GM21360 (cell line): ENCODE measurements at regions not wholly inside any gene's neighbourhood (a gene's known extent, or its start where the extent isn't known, plus 50 kb on each side); places are given as distances from the start of the nearest gene placed in this dataset.

Source experiments
- ATAC-seq: cut with Tn5 transposase; IDR thresholded peaks from one replicate; pipeline ENCODE4 v1.9.1; 2021; ENCODE audit warnings: mild to moderate bottlenecking, moderate library complexity; ENCODE audit not compliant: unreplicated experiment

DNA sequence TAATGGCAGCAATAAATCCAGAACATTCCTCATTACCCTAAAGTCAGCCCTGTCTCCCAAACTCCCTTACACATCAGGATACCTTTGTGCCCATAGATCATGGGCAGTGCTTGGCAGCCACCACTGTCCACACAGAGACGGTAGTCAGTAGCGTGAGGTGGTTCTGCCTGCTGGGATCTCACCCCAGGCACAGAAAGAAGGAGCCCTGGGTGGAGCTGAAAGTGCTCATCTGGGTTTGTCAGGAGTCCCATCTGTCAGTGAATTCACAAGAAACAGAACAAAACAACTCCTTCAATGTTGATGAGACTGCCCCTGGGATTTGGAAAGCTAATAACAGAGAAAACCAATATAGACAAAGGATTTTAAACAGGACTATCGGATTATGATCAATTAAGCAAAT lies 90.2 kb upstream of the PRSS58 start:
- ATAC-seq = no peak

DNA sequence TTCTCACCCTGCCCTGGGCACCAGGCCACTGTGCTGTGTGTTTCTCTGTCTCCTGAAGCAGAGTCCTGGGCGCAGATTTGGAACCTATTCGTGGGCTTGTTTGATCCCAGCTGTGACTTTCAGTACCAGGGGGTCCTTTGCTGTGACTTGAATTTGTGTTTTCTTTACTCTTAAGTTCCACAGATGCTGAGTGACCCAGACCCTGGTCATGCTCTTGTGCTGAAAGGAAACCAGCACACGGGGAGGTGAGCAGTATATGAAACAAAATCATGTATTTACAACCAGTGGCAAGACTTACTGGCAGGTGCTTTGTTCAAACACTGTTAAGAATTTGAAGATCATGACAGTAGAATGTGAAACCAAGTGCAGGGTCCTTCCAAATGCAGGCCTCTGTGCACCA lies 89.2 kb upstream of the PRSS58 start:
- ATAC-seq = no peak

DNA sequence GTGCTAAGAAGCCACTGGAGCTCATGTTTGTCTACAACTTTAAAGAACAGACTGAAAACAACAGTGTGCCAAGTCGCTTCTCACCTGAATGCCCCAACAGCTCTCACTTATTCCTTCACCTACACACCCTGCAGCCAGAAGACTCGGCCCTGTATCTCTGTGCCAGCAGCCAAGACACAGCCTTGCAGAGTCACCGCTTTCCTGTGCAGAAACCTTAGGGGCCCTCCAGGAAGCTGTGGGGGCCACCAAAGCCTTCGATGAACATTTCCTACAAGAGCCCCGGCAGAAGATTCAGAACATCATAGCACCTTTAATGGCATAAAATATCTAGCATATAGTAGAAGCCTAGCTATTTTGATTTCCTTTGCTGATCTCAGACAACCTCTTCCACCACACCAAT lies 88.0 kb upstream of the PRSS58 start:
- ATAC-seq = no peak

DNA sequence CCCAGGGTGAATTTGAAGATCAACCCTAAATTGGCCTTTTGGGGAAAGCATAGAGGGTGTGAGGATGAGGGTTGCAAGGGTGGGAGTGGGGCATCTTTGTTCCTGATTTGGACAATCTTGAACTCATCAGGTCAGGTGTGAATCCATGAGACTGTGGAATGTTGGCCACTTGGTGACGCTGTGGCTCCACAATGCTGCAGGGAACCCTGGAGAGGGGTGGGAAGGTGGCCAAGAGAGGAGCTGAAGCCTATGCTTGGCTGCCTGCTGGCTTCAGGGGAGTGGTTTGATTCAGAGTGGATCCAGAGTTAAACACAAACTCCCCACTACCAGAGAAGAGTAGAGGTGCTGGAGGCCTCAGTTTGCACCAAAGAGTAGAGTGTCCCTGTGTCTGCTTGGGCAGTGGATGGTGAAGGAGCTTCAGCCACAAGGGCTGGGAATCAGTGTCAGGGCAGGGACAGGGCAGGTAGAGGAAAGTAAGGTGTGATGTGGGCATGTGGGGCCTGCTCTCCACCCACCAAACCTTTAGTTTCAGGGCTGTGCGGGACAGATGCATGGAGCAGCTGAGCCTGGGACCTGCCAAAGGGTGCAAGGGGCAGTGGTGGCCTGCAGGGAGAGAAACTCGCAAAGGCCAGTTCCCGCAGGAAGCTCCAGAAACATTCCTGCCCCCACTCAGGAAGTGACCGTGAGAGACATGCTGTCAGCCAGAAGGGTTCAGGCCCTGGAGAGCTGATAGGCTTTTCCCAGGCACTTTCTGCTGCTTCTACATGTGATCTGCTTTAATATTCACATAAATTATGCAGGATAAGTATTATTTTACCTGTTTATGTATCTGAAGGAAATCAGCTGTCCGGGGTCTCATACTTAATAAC lies 81.0 kb upstream of the PRSS58 start:
- no peak for ATAC-seq

DNA sequence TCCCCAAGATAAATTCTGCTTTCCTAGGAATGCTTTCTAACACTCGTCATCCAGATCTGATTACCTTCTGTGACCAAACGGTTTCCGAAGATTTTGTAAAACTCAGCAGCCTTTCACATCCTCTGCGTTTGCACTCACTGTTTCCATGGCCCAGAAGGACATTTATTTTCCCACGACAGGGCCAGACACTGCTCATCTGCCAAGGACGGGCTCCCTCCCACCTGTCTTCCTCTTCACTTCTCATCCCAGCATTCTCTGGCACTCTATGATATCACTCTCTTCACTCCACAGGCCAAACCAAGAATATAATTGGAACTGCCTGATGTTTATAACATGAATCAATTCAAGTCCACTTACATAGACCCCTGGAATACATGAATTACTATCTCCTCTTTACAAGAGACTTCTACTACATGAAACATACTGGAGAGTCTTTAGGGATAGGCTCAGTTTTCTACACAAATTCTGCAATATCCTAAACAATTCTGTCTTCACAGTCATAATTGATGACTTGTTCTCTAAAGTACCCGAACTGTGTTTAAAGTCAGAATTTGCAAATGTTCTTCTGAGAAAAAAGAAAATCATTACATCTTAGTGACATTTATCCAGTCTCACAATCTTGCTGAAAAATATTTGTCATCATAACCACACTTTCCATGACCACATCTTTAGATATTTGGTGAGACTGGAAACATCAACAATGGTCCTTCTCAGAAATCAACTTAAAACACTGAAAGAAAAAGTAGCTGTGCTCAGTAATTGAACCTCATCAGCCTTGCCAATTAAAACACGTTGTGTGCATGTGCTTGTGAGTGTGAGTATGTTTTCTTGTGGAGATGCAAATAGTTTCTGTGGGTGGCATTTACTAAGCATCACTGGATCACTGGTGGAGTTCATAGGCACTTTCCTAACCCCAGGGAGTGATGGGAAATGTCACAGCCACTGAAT lies 79.5 kb upstream of the PRSS58 start:
- no peak for ATAC-seq

DNA sequence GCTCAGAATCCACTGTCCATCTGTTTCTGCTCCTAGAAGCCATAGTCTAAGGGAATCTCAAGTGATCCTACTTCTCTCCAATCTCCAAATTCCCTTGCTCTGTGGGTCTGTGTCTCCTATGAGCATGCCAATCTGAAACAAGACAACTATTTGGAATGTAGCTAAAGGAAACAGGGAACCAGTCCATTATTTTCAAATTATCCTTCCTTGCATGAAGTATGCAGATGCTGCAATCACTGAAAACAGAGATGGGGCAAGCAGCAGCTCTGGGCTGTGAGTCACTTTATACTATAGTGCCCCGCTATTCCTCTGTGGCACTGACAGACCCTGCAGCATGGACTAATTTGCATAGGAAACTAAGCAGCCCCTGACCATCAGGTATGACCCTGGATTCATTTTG lies 76.9 kb upstream of the PRSS58 start:
- no peak for ATAC-seq

DNA sequence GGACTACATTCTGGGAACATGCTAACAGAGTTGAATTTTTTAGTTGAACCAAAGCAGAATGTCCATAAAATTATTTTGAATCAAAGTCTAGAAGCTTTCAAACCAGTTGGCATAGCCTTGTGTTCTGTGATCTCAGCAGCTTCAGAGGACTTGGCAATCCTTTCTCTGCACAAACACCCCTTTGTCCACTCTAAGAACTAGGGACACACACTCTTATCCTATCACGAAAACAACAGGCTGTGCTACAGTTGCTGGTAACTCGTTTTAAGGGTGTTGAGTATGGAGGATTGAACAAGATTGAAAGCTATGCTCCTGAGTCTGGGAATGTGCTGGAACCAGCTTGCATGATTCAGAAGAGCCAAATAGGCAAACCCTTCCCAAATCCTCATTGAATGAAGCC lies 76.4 kb upstream of the PRSS58 start:
- no peak for ATAC-seq

DNA sequence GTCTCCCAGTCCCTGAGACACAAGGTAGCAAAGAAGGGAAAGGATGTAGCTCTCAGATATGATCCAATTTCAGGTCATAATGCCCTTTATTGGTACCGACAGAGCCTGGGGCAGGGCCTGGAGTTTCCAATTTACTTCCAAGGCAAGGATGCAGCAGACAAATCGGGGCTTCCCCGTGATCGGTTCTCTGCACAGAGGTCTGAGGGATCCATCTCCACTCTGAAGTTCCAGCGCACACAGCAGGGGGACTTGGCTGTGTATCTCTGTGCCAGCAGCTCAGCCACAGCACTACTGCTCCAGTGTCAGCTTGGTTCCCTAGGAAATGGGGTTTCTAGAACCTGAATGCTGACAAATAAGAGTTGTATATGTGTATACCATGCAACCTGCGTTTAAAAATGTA lies 74.6 kb upstream of the PRSS58 start:
- no peak for ATAC-seq

DNA sequence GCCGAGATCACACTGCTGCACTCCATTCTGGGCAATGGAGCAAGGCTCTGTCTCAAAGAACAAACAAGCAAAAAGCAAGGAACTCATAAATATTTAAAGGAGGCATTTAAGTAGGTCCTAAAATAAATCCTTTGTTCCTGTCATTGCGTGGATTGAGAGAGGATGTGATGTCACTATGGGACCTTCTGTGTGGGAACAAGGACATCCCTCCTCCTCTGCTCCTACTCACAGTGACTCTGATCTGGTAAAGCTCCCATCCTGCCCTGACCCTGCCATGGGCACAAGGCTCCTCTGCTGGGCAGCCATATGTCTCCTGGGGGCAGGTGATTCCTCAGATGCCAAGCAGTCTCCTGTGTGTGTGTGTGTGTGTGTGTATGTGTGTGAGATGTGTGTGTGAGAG lies 74.1 kb upstream of the PRSS58 start:
- no peak for ATAC-seq

DNA sequence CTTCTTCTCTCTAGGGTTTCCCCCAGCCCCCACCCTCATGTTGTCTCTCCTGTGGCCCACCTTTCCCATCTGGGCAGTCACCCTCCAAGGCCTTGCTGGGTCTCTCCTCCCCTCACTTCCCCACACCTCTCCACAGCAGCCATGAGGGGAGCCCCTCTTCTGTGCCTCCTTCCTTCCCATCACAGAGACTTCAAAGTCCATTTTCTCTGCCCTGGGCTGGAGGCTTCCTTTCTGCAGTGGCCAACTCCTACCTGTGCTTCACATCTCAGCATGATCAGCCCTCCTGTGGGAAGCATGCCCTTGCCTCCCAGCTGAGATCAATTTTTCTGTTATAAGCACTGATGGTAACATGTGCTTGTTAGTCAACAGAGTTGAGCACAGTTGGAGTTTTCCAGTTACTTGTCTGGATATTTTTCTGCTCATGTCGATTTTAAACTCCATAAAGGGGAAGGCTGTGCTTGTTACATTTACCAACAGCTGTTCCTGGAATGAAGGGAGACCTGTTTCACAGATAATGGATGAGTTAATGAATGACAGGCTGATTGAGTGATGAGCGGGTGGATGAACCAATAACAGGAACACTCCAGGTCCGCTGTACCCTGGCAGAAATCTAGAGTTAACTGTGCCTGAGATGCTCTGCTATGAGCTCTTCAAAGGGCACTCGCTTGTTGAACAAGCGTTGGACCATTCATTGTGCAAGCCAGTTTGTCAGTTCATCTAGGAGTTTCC lies 71.4 kb upstream of the PRSS58 start:
- ATAC-seq = no peak

DNA sequence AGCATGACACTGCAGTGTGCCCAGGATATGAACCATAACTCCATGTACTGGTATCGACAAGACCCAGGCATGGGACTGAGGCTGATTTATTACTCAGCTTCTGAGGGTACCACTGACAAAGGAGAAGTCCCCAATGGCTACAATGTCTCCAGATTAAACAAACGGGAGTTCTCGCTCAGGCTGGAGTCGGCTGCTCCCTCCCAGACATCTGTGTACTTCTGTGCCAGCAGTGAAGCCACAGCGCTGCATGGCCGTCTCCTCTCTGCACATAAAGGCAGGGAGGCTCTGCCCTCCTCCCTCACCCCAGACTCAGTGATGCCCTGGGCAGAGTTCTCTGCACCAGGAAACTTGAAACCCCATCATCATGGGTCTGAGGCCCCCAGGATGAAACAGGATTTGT lies 70.7 kb upstream of the PRSS58 start:
- ATAC-seq = no peak

DNA sequence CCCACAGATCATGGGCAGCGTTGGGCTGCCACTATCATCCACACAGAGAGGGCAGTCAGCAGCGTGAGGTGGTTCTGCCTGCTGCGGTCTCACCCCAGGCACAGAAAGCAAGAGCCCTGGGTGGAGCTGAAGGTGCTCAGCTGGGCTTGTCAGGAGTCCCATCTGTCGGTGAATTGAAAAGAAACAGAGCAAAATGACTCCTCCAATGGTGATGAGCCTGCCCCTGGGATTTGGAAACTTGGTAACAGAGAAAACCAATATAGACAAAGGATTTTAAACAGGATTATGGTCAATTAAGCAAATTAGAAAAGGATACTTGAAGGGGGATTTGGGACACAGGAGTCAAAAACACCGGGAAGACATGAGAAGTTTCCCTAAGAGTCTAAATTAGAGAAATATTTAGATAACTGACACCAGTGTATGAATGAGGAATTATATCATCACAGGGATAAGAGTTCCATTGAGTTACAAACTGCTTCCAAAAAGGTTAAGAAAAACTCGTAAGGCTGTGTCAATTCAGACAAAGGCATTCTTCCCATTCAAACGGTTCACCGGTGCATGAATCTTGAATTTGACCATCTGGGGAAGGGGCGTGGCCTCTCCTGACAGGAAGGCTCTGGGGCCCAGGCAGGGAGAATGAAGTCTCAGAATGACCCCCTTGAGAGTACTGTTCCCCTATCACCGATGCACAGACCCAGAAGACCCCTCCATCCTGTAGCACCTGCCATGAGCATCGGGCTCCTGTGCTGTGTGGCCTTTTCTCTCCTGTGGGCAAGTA lies 70.0 kb upstream of the PRSS58 start:
- no peak for ATAC-seq

DNA sequence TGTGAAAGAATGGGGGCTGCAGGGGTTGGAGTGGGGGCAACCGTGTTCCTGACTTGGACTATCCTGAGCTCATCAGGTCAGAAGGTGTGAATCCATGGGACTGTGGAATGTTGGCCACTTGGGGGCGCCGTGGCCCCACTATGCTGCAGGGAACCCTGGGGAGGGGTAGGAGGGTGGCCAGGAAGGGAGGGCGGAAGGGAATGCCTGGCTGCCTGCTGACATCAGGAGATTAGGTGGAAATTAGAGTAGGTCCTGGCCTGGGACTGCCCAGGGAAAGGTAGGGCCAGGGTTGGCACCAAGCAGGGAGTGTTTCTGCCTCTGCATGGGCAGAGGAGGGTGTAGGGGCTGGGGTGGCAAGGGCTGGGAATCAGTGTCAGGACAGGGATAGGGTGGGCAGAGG lies 65.8 kb upstream of the PRSS58 start:
- ATAC-seq = peak; percentile 55

DNA sequence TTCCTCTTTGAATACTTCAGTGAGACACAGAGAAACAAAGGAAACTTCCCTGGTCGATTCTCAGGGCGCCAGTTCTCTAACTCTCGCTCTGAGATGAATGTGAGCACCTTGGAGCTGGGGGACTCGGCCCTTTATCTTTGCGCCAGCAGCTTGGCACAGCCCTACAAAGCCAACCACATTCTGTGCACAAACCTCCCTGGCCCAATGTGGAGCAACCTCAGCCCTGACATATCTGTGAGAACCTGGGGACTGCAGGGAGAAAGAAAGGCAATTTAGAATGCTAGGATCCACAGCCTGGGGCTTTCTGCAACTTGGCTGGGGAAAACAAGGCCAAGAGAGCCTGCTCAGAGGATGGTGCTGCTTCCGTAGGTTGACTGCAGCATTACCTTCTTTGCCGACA lies 63.5 kb upstream of the PRSS58 start:
- ATAC-seq = no peak

DNA sequence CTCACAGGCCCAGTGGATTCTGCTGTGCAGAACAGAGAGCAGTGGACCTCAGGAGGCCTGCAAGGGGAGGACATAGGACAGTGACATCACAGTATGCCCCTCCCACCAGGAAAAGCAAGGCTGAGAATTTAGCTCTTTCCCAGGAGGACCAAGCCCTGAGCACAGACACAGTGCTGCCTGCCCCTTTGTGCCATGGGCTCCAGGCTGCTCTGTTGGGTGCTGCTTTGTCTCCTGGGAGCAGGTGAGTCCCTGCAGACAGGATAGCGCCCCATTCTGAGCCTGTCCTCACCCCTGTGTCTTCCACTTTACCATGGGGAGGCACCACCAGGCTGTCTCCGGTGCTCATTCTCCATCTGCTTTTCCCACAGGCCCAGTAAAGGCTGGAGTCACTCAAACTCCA lies 63.0 kb upstream of the PRSS58 start:
- no peak for ATAC-seq

DNA sequence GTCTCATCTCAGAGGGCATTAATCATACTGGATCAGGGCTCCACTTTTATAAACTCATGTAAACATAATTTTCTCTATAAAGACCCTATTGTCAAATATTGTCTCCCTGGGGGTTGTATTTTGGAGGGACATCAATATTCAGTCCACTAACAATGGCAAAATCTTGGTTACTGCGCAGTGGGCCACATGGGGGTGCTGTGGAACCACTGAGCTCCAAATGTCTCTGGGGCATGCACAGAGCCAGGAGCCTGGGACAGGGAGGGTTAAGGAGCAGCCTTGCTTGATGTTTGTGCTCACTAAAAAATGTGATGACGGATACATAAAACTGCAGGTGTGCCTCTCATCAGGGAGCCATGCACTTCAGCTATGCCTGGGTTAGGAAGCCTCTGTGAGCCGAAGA lies 62.1 kb upstream of the PRSS58 start:
- ATAC-seq = no peak

DNA sequence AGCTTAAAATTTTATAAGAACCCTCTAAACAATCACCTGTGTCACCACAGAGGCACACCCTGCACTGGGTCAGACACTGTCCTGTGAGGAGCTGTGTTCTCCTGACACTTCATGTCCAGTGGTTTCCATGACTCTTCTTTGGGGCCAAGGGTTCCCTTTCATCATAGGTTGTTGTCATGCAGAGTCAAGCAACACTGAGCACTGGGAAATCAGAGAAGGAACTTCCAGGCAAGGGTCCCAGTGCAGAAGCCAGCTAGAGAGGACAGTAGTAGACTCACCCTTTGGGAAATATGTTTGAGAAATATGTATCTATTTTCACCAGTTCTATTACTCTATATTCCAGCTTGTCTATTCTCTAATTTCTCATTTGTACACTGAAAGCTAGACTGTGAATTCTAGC lies 56.4 kb upstream of the PRSS58 start:
- ATAC-seq = no peak

DNA sequence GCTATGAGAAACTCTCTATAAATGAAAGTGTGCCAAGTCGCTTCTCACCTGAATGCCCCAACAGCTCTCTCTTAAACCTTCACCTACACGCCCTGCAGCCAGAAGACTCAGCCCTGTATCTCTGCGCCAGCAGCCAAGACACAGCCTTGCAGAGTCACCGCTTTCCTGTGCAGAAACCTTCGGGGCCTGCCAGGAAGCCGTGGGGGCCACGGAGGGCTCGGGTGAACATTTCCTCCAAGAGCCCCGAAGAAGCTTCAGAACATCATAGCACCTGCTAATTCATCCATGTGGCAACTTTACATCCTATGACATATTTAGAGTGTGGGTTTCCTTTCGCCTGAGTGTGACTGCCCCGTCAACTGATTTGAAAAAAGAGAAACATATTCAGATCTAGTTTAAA lies 55.7 kb upstream of the PRSS58 start:
- no peak for ATAC-seq

DNA sequence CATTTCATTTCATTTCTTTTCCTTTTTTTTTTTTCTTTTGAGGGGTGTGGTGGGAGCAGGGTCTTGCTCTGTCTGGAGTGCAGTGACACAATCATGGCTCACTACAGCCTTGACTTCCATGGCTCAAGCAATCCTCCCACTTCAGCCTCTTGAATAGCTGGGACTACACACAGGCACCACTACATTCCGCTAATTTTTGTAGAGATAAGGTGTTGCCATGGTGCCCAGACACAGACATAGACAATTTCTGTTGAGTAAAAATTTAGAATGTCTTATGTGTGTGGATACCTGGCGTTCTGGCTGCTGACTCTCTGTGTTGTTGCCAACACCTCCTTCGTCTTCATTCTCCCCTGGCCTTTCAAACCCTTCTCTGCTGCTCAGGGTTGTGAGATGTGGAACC lies 54.0 kb upstream of the PRSS58 start:
- no peak for ATAC-seq

DNA sequence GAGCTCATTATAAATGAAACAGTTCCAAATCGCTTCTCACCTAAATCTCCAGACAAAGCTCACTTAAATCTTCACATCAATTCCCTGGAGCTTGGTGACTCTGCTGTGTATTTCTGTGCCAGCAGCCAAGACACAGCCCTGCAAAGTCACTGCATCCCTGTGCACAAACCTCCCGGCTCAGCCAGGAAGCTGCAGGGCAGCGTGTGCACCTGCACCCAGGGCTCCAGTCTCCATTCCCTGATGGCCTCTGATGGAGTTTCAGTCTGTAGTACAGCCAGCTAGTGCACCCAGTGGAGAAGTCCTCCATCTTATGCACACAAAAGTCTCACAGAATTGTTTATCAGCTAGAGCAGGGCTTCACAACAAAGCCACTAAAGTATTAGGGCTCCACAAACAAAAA lies 51.1 kb upstream of the PRSS58 start:
- no peak for ATAC-seq

DNA sequence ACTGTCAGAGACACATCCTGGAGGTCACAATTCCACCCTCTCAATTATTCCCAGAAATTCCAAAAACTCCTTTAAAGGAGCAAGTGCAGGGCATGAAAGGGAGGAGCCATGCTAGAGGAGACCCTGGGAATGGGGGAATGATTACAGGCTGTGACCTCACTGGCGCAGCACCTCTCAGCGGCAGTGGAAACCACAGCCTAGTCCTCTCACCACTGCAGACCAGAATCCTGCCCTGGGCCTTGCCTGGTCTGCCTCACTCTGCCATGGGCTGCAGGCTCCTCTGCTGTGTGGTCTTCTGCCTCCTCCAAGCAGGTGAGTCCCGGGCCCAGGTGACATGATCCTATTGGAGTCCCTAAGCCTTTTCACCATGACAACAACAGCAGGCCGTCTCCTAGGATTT lies 50.5 kb upstream of the PRSS58 start:
- no peak for ATAC-seq
